ENCODE measurements at regions not wholly inside any gene's neighbourhood (a gene's known extent, or its start where the extent isn't known, plus 50 kb on each side); places are given as distances from the start of the nearest gene placed in this dataset.

GRCh38 chr16:65769776-65770438 is 596.6 kb upstream of the CDH5 start:
- Histone ChIP-seq H3K27ac (no peak overlapping the region), H3K9me3 (peaks cover 0 to 18% (median 14%) of the 10 kb centered on the region in 4 donors), H3K27me3 (no peaks in the 10 kb centered on the region), H3K36me3 (no peaks in the 10 kb centered on the region), H3K4me3 (no peak overlapping the region), H3K4me1 (no peaks in the 10 kb centered on the region)
- intact Hi-C loops (cut with DNase I; ENCODE audit: low total_unique reads), result no loop called here
- TF ChIP-seq CTCF (IDR thresholded peaks at IDR 0.05) (no peak), POLR2AphosphoS5 (IDR thresholded peaks at IDR 0.05) (no peak), EP300 (IDR thresholded peaks at IDR 0.05) (no peak), POLR2A (IDR thresholded peaks at IDR 0.05) (no peak)
- no peak for DNase-seq
- 77 to 88% (median 81%) methylated on average over 1 of the region's 1 CpG for WGBS, 5 donors

- Histone ChIP-seq H3K4me1 (no peaks in the 10 kb centered on the region), H3K4me3 (no peak overlapping the region), H3K36me3 (no peaks in the 10 kb centered on the region), H3K9me3 (peaks cover 0 to 18% (median 14%) of the 10 kb centered on the region in 4 donors), H3K27me3 (no peaks in the 10 kb centered on the region), H3K27ac (no peak overlapping the region)
- 26 to 54% (median 37%) methylated on average over 1 of the region's 1 CpG for WGBS, 5 donors
- no peak for TF ChIP-seq POLR2AphosphoS5 (IDR thresholded peaks at IDR 0.05)
- no peak for TF ChIP-seq CTCF (IDR thresholded peaks at IDR 0.05)
- no peak for TF ChIP-seq EP300 (IDR thresholded peaks at IDR 0.05)
- no peak for TF ChIP-seq POLR2A (IDR thresholded peaks at IDR 0.05)
- intact Hi-C loops (cut with DNase I; ENCODE audit: low total_unique reads), result no loop called here
- no peak for DNase-seq
Observed at GRCh38 chr16:65769055-65769465, 597.4 kb upstream of the CDH5 start.

GRCh38 chr16:65767125-65767524 is 599.4 kb upstream of the CDH5 start:
- intact Hi-C loops (cut with DNase I; ENCODE audit: low total_unique reads), result no loop called here
- H3K4me1 ChIP-seq, result no peaks in the 10 kb centered on the region
- no peaks in the 10 kb centered on the region for H3K36me3 ChIP-seq
- TF ChIP-seq CTCF (IDR thresholded peaks at IDR 0.05) (no peak), POLR2AphosphoS5 (IDR thresholded peaks at IDR 0.05) (no peak), POLR2A (IDR thresholded peaks at IDR 0.05) (no peak), EP300 (IDR thresholded peaks at IDR 0.05) (no peak)
- H3K9me3 ChIP-seq, result peaks cover 0 to 18% (median 14%) of the 10 kb centered on the region in 4 donors
- no peak for DNase-seq
- H3K27me3 ChIP-seq, result no peaks in the 10 kb centered on the region
- WGBS, 5 donors, result 51 to 62% (median 53%) methylated on average over 4 of the region's 4 CpGs
- H3K4me3 ChIP-seq, result no peak overlapping the region
- no peak overlapping the region for H3K27ac ChIP-seq

GRCh38 chr16:65763640-65764305 is 602.7 kb upstream of the CDH5 start:
- Histone ChIP-seq H3K4me3 (no peak overlapping the region), H3K4me1 (no peaks in the 10 kb centered on the region), H3K9me3 (no peaks in the 10 kb centered on the region), H3K36me3 (no peaks in the 10 kb centered on the region), H3K27ac (no peak overlapping the region), H3K27me3 (no peaks in the 10 kb centered on the region)
- TF ChIP-seq POLR2A (IDR thresholded peaks at IDR 0.05) (no peak), CTCF (IDR thresholded peaks at IDR 0.05) (no peak), POLR2AphosphoS5 (IDR thresholded peaks at IDR 0.05) (no peak), EP300 (IDR thresholded peaks at IDR 0.05) (no peak)
- 58 to 79% (median 72%) methylated on average over 7 of the region's 7 CpGs for WGBS, 5 donors
- intact Hi-C loops (cut with DNase I; ENCODE audit: low total_unique reads), result no loop called here
- DNase-seq, result no peak
